A204.1 (cell line): ENCODE measurements at regions not wholly inside any gene's neighbourhood (a gene's known extent, or its start where the extent isn't known, plus 50 kb on each side); places are given as distances from the start of the nearest gene placed in this dataset.
A peak's percentile ranks its signal among the peaks of the same experiment; 100 is the strongest.

Experiments
- FAIRE-seq: peaks from 2 replicates; lab custom pipeline; 2012; peaks lifted over from hg19 to GRCh38; lab: Jason Lieb, UNC

GRCh38 chr10:78865931-78866717 lies 202.6 kb upstream of the ZMIZ1 start:
- FAIRE-seq, result no peak

DNA sequence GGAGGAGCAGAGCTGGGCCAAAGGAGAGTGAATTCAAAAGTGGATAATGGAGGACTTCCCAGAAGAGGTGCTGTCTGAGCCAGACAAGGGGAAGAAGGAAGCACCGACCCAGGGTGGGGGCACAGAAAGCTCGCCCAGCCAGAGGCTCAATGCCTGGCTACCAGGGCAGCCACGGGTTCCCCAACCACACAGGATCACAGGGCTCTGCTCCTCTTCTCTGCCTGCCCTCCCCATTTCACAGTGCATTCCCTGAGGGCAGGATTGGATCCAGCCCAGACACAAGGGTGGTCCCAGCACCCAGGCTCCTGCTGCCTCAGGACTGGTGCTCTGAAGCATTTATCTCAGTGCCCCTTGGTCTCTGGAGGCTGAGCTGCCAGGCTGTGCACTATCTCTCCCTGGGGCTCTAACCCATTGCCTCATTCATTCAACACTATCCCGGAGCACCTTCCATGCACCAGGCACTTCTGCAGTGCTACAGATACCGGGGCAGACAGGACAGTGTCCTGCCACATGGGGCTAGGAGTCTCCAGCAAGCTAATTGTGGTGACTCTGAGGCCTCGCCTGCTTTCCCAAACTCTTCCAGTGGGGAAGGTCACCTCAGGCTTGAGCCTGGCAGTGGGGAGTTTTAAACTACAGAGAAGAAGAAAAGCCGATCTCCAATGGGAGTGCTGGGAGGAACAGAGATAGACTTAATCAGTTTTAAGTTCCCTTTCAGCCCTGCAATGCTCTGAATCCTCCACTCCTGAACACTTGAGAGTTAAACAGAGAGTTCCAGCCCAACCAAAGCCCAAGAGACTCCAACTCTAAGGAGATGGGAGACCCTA lies 201.8 kb upstream of the ZMIZ1 start:
- no peak for FAIRE-seq

DNA sequence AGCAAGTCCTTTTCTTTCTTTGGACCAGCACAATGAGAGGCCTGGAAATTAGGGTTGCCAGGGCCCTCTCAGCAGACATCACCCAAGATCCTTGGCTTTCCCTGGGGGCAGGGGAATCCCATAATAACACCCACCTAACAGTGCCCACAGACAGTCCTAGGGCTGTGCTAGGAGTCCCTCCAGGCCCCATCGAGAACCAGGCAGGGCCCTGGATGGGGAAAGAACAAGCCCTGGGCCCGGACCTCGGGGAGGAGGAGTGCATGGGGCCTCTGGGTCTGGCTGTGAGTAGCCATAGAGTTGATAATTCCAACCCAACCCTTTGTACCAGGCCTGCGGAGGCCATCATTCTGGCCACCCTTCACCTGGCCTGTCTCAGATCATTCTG lies 201.2 kb upstream of the ZMIZ1 start:
- FAIRE-seq, result no peak

- no peak for FAIRE-seq
These were observed 200.7 kb upstream of the ZMIZ1 start for GRCh38 chr10:78868048-78868447.

DNA sequence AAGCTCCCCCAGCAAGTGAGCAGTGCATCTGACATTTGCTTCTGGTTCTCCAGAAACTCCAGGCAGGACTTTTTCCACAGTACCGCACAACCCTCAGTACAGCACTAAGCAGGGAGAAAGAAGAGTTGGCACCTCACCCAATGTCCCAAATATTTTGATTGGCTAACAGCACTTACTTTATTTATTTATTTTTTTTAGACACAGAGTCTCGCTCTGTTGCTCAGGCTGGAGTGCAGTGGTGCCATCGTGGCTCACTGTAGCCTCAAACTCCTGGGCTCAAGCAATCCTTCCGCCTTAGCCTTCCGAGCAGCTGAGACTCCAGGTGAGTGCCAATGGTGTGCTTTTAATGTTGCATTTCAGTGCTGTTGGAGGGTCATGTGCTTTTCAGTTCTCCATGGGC lies 200.3 kb upstream of the ZMIZ1 start:
- no peak for FAIRE-seq

DNA sequence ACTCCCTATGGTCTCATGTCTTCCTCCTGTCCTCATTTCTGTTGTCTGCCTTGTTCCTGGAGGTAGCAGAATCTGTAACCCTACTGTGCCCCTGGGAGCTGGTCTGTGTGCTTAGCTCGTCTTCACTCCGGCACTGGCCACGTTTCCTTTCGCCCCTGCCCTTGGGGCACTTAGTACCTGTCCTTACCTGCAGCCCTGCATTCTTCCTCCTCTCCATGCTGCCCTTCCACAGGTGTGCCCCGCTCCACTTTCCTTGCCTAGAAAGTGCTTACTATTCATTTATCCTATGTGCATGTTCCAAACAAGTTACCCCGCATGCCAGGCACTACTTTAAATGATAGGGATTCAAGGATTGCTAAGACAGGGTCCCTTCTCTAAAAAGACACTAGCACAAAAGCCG lies 199.9 kb upstream of the ZMIZ1 start:
- FAIRE-seq, result no peak

GRCh38 chr10:78869508-78870454 lies 199.0 kb upstream of the ZMIZ1 start:
- FAIRE-seq, result no peak

- no peak for FAIRE-seq
These were observed 198.3 kb upstream of the ZMIZ1 start for GRCh38 chr10:78870458-78870857.

DNA sequence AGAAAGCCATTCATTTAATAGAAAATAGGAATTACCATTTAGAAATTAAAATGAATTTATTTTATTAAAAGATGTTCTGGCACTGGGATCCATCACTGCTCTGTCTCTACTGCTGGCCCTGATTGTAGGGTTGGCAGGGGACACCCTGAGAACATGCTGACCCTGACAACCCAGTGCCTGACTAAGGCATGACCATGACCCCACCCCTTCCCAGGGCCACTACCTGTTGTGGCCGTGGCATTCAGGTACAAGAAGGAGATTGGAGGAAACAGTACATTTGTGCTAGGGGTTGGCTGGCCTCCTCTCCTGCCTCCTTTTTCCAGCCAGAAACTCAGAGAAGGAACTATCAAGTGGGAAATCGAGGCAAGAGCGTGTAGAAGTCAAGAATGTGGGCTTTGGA lies 197.0 kb upstream of the ZMIZ1 start:
- FAIRE-seq, result no peak

GRCh38 chr10:78873413-78873812 lies 195.4 kb upstream of the ZMIZ1 start:
- FAIRE-seq, result no peak

DNA sequence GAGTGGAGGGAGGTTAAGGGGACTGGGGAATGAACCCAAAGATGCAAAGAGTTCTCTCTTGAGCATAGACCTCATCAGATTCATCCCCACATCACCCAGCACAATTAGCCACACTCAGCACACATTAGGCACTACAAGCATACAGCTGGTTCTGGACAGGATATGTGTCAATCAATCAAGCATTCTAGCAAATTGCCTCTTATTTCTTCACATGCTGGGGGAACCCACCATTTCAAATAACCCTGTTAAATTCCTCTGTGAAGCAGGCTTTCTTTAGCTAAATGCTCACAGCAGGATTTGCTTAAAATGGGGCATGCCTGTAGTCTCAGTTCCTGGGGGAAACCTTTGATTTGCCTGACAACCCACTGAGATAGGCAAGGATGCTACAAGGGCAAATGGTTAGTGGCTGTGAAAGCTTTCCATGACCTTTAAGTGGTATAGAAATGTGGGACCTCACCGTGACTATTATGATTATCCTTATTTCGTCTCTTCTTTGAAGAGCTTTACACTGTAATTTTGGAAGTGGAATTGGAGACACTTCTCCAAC lies 193.4 kb upstream of the ZMIZ1 start:
- no peak for FAIRE-seq

- FAIRE-seq, result no peak
These were observed 192.8 kb upstream of the ZMIZ1 start for GRCh38 chr10:78875932-78876331.

DNA sequence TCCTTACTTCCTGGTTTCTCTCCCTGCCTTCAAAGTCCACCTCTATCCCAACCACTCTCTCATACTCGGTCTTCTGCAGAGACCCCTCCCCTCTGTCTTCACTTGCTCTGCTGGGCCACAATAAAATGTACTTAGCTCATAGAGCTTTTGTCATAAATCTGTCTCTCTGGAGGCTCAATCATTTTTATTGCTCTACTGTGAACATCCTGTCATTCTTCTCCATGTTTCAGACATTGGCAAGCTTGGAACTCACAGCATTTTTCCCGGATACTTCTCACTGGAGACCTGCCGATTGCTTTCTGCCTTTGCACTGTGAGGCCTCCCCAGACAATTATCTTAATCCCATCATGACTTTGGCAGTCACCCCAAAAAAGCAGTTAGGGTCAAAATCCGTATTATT lies 192.3 kb upstream of the ZMIZ1 start:
- FAIRE-seq, result no peak

DNA sequence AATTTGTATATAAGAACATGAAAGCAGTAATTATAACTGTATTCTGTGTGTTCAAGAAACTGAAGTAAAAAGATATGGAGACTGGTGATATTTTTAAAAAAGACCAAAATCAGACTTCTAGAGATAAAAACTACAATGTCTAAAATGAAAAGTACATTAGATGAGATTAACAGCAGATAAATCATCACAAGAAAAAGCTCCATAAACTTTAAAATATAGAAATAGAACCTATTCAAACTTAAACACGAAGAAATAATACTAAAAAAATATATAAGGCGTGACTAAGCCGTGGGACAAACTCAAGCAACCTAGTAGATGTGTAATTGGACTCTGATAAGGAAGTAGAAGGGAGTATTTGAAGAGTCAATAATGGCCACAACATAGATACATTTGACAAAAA lies 189.1 kb upstream of the ZMIZ1 start:
- peak; percentile 83 for FAIRE-seq

GRCh38 chr10:78886129-78886528 lies 182.6 kb upstream of the ZMIZ1 start:
- no peak for FAIRE-seq

DNA sequence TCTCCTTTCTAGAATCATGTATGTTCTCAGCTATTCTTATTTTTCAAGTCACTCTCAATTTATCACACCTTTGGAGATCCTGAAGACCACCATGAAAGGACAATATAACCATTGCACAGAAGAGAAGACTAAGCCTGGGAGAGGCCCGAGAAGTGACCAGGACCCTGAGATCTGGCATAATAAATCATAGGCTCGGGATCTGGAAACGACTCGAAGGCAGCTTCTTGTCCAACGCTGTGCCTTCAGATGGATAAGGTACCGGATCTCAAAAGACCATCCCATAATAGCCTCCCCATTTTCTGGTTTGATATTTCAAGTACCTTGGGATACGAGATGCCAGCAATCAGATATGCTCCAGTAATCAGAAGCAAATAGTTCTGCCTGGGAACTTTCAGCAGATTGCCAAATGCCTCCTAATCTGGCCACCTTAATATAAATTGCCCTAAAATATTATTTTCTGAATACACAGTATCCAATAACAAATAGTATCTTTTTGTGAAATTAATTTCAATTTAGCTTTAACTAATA lies 179.2 kb upstream of the ZMIZ1 start:
- FAIRE-seq, result no peak

- no peak for FAIRE-seq
These were observed 178.3 kb upstream of the ZMIZ1 start for GRCh38 chr10:78890506-78890905.

- FAIRE-seq, result no peak
These were observed 177.0 kb upstream of the ZMIZ1 start for GRCh38 chr10:78891741-78892140.

DNA sequence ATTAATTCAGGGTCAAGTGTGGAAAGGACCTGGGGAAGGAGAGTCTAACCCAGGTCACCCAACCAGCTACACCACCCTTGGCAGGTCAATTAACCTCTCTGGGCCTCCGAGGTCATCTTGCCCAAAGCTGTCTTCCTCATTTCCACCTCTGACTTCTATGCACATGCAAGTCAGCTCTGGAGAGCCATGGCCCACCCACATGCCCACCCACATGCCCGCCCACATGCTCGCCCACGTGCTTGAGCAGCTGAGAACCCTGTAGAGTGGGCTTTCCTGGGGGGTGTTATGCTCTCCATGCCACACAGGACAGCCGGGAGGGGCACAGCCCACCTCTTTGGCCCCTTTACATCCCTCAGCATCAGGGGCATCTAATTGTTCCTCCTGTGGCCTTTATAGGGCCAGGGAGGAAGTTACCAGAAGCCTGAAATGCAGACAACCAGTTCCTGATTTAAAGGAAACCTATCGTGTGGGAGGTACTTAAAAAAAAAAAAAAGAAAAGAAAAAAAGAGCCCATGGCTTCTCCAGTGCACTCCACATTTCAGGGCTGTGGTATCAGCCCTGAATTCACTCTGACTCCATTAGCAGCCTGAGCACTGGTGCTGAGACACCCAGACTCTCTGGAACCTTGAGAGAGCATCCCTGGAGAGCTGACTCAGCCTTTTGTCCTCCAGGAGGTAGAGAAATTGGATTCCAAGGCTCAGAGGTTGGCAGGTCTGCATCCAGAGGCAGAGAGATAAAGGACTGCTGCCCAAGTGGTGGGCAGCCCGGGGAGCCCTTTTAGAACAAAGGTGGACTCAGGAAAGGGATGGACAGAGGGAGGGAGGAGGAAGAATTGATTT lies 176.2 kb upstream of the ZMIZ1 start:
- no peak for FAIRE-seq

- no peak for FAIRE-seq
These were observed 175.5 kb upstream of the ZMIZ1 start for GRCh38 chr10:78893217-78893616.
